Brain microvascular endothelial cell (primary cell): ENCODE measurements at regions not wholly inside any gene's neighbourhood (a gene's known extent, or its start where the extent isn't known, plus 50 kb on each side); places are given as distances from the start of the nearest gene placed in this dataset.

Experiments
- DNase-seq: peaks from one replicate; pipeline ENCODE4 v3.0.0-alpha.2; 2020
- H3K27ac ChIP-seq: fragments of 250-450 bp; sonication (Bioruptor Pico); 2 replicates; pipeline ENCODE4 v1.5.1; 2020; ENCODE audit warnings: mild to moderate bottlenecking, moderate library complexity
- H3K27me3 ChIP-seq: fragments of 250-450 bp; sonication (Bioruptor Pico); replicated peaks from 2 replicates; pipeline ENCODE4 v1.5.1; 2020; ENCODE audit warnings: mild to moderate bottlenecking
- H3K36me3 ChIP-seq: fragments of 250-450 bp; sonication (Bioruptor Pico); replicated peaks from 2 replicates; pipeline ENCODE4 v1.5.1; 2020; ENCODE audit warnings: mild to moderate bottlenecking
- H3K4me3 ChIP-seq: 2 replicates; pipeline ENCODE4 v1.5.1; 2011; ENCODE audit warnings: low read depth, mild to moderate bottlenecking, control low read depth, low read length, moderate library complexity
- CTCF ChIP-seq: IDR thresholded peaks from 2 replicates; pipeline ENCODE4 v1.5.1; 2011; ENCODE audit warnings: low read depth, mild to moderate bottlenecking, moderate library complexity, low read length, control low read depth, inconsistent platforms; ENCODE audit errors: missing control alignments
- in situ Hi-C: cut with HindIII; loops from 2 replicates; pipeline ENCODE4 v1.10.0; 2017; ENCODE audit warnings: low sequenced_read_pairs, low pct_ligation_motif_present

- H3K27ac ChIP-seq: no peak overlapping the region
- H3K27me3 ChIP-seq: no peaks in the 10 kb centered on the region
- no peak for DNase-seq
- H3K36me3 ChIP-seq: no peaks in the 10 kb centered on the region
- in situ Hi-C loops: no loop called here
- no peak for TF ChIP-seq CTCF
- no peak overlapping the region for H3K4me3 ChIP-seq
Observed at GRCh38 chr12:92585115-92585727, 117.6 kb upstream of the PLEKHG7 start.

GRCh38 chr12:92583910-92584309 lies 118.9 kb upstream of the PLEKHG7 start:
- Histone ChIP-seq H3K4me3 (no peak overlapping the region), H3K36me3 (no peaks in the 10 kb centered on the region), H3K27ac (no peak overlapping the region), H3K27me3 (no peaks in the 10 kb centered on the region)
- no peak for TF ChIP-seq CTCF
- in situ Hi-C loops: no loop called here
- no peak for DNase-seq

GRCh38 chr12:92582893-92583292 lies 119.9 kb upstream of the PLEKHG7 start:
- no peaks in the 10 kb centered on the region for H3K27me3 ChIP-seq
- no peak for TF ChIP-seq CTCF
- no peak for DNase-seq
- in situ Hi-C loops: no loop called here
- no peak overlapping the region for H3K27ac ChIP-seq
- no peaks in the 10 kb centered on the region for H3K36me3 ChIP-seq
- H3K4me3 ChIP-seq: no peak overlapping the region

GRCh38 chr12:92582475-92582874 lies 120.3 kb upstream of the PLEKHG7 start:
- Histone ChIP-seq H3K27me3 (no peaks in the 10 kb centered on the region), H3K27ac (no peak overlapping the region), H3K4me3 (no peak overlapping the region), H3K36me3 (no peaks in the 10 kb centered on the region)
- no peak for TF ChIP-seq CTCF
- in situ Hi-C loops: no loop called here
- DNase-seq: no peak

GRCh38 chr12:92581604-92582003 lies 121.2 kb upstream of the PLEKHG7 start:
- Histone ChIP-seq H3K27ac (no peak overlapping the region), H3K4me3 (no peak overlapping the region), H3K27me3 (no peaks in the 10 kb centered on the region), H3K36me3 (no peaks in the 10 kb centered on the region)
- no peak for DNase-seq
- no peak for TF ChIP-seq CTCF
- in situ Hi-C loops: no loop called here

GRCh38 chr12:92574911-92575570 lies 127.7 kb upstream of the PLEKHG7 start:
- Histone ChIP-seq H3K27ac (no peak overlapping the region), H3K27me3 (no peaks in the 10 kb centered on the region), H3K4me3 (no peak overlapping the region), H3K36me3 (no peaks in the 10 kb centered on the region)
- DNase-seq: no peak
- no peak for TF ChIP-seq CTCF
- in situ Hi-C loops: no loop called here
